HG03565 (cell line): ENCODE measurements at regions not wholly inside any gene's neighbourhood (a gene's known extent, or its start where the extent isn't known, plus 50 kb on each side); places are given as distances from the start of the nearest gene placed in this dataset.

Experiments
- ATAC-seq: cut with Tn5 transposase; IDR thresholded peaks from one replicate; pipeline ENCODE4 v1.9.1; 2021; ENCODE audit warnings: mild to moderate bottlenecking, moderate library complexity; ENCODE audit not compliant: unreplicated experiment

DNA sequence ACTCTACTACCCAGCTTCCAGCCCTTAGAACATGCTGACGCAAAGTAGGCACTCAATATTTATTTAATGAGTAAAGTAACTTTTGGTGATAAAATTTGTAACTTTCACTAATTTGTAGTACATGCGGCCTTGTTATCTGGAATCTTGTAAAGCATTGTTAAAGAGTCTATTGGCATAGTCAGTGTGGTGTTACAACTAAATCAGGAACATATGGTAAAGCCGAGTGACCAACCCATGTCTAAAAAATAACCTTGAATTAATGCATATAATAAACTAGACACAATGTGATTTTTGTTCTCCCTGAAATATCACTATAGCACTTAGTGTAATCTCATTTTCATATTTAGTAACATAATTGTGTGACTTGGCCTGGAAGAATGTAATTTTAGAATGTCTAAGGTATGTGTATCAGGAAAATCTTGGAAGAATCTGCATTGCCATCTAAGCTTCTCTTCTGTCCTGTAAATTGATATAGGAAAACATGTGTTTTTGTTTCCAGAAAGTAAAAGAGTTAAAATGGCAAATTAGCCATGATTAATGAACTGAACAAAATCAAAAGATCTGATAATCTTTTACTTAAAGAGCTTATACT is 256.7 kb upstream of the GNAI1 start:
- ATAC-seq, result no peak

- no peak for ATAC-seq
Measured at GRCh38 chr7:79876848-79877252, 257.8 kb upstream of the GNAI1 start.

DNA sequence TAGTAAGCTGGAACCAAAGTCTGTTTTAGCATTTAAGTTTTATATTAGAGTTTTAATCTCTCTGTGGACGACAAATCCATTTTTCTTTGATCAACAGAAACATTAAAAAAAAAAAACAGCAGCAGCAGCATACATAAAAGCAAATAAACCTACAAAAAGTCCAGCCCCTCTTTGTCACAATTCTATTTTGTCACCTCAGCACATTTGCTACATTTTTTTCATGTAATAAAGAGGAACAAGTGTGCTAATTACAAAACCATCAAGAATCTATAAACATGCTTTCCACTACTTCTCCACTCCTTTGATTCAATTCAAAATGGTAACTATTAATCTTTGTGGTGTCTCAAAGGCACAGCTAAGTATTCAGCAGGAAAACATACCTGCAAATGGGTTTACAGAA is 259.8 kb upstream of the GNAI1 start:
- no peak for ATAC-seq

DNA sequence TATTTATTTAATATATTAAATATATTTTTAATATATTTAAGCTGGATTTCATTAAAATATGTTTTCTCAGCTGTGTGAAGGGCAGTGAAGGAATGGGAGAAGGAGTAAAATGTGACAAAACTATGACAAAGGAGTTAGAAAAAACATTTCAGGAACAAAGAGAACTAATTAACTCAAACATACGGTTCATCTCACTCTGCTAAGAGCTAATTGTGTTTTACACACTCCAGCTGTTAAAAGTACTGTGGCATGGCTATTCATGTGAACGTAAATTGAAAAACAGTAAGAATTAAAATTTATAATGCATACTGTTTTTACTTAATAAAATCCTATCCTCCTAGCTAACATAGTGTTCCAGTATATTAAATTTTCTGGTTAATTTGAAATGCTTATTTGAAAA is 262.5 kb upstream of the GNAI1 start:
- no peak for ATAC-seq

DNA sequence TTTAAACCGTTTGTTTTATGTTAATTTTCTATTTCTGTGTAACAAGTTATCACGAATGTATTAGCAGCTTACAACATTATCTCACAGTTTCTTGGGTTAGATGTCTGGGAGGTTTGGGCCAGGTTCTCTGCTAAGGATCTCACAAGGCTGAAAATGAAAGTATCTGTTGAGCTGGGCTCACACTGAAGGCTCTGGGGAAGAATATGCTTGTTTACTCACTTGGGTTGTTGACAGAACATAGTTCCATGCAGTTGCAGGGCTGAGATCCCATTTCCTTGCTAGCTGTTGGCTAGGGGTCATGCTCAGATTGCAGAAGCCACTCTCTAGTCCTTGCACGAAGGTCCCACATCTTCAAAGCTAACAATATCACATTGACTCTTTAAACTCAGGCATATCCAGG is 266.6 kb upstream of the GNAI1 start:
- ATAC-seq, result no peak

GRCh38 chr7:79862447-79863210 is 272.0 kb upstream of the GNAI1 start:
- no peak for ATAC-seq

GRCh38 chr7:79855172-79855571 is 279.5 kb upstream of the GNAI1 start:
- ATAC-seq, result no peak

DNA sequence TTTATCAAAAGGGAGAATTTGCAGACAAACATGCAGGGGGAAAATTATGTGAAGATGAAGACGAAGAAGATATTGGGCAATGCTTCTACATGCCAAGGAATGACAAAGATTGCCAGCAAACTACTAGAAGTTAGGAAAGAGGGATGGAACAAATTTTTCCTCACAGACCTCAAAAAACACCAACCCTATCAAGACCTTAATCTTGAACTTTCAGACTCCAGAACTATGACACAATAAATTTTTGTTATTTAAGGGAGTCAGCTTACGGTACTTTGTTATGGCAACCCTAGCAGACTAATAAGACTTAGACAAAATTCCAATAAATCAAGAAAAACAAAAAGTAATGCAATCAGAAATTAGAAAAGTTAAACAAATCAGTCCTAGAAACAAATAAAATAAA is 280.0 kb upstream of the GNAI1 start:
- no peak for ATAC-seq

GRCh38 chr7:79837915-79838314 is 296.7 kb upstream of the GNAI1 start:
- ATAC-seq, result no peak

DNA sequence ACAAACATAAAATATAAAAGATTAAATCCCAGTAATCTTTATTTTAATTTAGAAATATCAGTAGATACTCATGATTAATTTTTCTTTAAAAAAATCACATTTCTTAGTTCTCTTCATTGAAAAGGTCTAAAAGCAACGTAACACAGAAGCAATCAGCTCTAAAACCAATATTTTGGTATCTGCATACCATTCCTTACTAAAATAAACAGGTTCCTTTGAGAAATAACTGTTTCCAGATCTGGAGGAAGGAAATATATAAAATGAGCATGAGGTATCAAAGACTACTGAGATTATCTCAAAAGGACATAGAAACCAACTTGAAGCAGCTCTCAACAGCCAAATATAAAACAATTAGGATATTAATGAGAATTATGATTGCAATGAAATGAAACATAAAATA is 301.0 kb upstream of the GNAI1 start:
- ATAC-seq, result no peak

- no peak for ATAC-seq
Measured at GRCh38 chr7:79828866-79829265, 305.8 kb upstream of the GNAI1 start.

DNA sequence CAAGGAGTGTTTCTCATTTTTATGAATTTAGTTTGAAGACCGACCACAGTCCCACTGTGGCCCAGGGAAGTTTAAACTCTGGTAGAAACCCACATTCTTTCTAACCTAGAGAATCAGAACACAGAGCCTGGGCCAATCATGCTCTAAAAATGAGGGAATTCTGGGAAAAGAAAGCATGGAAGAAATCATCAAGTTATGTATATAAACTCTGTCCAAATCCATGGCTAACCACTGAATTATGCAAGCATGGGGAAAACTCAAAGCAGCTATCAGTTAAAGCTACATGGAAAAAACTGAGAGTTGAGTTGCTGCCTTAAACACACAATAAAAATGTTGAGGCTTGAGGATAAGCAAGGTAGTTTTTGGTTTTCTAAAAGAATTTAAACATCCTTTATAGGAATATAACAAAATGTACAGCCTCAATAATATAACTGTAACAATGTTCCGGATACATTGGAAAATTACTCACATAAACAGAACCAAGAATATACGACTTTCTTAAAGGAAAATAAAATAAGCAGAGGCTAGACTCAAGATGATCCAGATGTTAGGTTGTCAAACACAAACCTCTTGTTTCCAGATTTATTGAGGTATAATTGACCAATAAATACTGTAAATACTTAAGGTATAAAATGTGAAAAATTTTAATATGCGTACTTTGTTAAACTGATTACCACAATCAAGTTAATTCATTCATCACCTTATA is 311.2 kb upstream of the GNAI1 start:
- no peak for ATAC-seq

GRCh38 chr7:79822620-79823240 is 311.9 kb upstream of the GNAI1 start:
- ATAC-seq, result no peak

GRCh38 chr7:79820387-79820786 is 314.2 kb upstream of the GNAI1 start:
- ATAC-seq, result no peak

GRCh38 chr7:79810916-79811315 is 323.7 kb upstream of the GNAI1 start:
- no peak for ATAC-seq

- ATAC-seq, result no peak
Measured at GRCh38 chr7:79806161-79806734, 328.4 kb upstream of the GNAI1 start.

DNA sequence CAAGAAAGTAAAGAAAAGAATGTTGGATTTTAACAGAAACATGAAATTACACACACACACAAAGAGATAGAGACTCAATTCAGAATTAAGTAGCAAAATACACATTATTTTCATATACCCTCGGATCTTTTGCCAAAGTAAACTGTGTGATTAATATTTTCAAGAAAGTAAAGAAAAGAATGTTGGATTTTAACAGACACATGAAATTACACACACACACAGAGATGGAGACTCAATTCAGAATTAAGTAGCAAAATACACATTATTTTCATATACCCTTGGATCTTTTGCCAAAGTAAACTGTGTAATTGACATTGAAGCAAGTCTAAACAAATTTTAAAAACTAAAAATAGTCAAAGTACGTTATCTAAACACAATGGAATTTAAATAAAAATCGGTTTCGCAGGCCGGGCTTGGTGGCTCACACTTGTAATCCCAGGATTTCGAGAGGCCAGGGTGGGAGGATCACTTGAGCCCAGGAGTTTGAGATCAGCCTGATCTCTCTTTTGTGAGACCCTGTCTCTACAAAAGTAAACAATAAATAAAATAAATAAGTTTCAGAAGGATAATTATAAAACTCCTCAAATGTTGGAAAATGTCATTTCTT is 337.3 kb upstream of the MAGI2 start:
- no peak for ATAC-seq

DNA sequence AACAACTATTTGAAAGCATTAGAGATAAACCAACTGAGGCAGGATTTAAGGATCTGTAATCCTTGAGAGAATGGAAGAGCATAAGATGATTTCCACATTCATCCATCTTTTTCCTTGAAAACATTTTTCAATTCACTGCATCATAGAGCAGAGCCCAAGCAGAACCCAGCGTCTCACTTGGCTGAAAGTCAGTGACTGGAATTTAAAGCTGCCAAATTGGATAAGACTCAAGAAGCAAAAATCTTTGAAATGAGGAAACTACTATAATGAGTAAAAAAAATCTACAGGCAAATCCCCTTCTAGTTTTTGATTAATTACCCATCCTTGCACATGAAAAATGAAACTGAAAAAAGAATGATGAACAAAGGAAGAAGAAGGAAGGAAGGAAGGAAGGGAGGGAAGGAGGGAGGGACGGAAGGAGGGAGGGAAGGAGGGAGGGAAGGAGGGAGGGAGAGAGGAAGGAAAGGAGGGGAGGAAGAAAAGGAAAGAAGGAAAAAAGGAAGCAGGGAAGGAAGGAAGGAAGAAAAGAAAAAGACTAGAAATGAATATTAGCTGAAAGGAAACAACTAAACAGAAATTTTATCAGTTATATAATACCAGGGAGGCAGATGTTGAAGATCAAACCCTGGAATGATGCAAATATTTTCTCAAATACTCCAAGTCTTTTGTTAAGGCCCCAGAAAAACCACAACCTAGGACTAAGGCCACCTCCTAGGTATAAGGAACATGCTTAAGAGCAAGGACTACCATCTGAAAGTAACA is 336.3 kb upstream of the MAGI2 start:
- ATAC-seq, result no peak

DNA sequence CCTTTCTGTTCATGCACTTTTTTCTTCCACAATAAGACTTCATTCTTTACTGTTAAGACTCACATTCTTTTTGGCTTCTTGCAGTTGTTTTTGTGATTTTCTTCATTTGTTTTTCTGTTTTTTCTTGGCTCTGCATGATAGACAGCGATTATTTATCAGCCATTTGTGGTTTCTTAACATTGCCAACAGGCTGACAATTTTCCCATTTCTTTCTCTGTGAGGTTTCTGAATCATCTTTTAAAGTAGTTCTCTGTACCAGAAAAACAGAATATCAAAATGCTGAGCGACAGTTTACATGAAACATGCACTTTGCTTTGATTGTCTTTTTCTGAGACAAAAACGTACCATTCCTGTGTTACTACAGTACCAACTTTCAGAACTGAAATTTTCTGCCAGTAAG is 334.2 kb upstream of the MAGI2 start:
- ATAC-seq, result no peak

GRCh38 chr7:79787096-79787495 is 333.6 kb upstream of the MAGI2 start:
- ATAC-seq, result no peak
